SH-SY5Y (cell line): ENCODE measurements at regions not wholly inside any gene's neighbourhood (a gene's known extent, or its start where the extent isn't known, plus 50 kb on each side); places are given as distances from the start of the nearest gene placed in this dataset.

Source experiments
- GATA2 ChIP-seq: IDR thresholded peaks from 2 replicates; pipeline ENCODE4 v1.6.1; 2011; ENCODE audit warnings: mild to moderate bottlenecking, low read depth, low read length
- GATA3 ChIP-seq: IDR thresholded peaks from 2 replicates; pipeline ENCODE4 v1.6.1; 2011; ENCODE audit warnings: low read depth, mild to moderate bottlenecking, low read length, moderate library complexity

DNA sequence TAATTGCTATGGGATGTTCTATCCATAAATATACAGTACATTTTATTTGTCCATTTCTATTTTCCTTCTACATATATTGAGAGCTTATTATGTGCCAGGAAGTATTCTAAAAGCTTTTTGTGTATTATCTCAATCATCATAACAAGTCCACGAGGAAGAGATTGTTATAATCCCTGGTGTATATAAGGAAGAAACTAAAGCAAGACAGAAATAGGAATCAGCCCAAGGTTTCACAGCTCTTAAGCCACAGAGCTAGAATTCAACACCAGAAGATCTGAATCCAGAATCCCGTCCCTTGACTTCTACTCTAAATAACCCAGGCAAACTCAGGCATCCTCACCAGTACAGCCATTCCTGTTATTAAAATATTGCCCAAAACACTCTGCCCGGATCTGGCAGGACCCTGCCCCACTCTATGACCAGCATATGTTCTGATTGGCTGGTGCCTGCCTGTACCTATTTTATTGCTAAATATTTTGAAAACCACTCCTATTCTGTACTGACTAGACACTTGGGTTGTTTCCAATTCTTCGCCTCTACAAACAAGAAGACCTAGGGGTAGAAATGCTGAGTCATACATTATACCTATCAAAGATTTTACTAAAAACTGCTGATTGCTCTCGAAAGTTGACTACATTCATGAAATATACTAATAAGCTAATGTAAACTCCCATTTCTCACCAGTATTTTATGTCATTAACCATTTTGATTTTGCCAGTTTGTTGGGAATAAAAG is 297.4 kb downstream of the ENC1 start:
- no peak for TF ChIP-seq GATA3
- no peak for TF ChIP-seq GATA2
